Skin of body (tissue), 1 donor: ENCODE measurements at regions not wholly inside any gene's neighbourhood (a gene's known extent, or its start where the extent isn't known, plus 50 kb on each side); places are given as distances from the start of the nearest gene placed in this dataset.
A peak's percentile ranks its signal among the peaks of the same experiment; 100 is the strongest.
"Not testable (repeated sequence)": the region's sequence is repeated elsewhere in the genome, so short reads cannot be mapped to it uniquely, and the experiment has no call there.

Experiments used
- DNase-seq: peaks from one replicate; lab custom pipeline; 2025; lab: John Stamatoyannopoulos, UW

DNA sequence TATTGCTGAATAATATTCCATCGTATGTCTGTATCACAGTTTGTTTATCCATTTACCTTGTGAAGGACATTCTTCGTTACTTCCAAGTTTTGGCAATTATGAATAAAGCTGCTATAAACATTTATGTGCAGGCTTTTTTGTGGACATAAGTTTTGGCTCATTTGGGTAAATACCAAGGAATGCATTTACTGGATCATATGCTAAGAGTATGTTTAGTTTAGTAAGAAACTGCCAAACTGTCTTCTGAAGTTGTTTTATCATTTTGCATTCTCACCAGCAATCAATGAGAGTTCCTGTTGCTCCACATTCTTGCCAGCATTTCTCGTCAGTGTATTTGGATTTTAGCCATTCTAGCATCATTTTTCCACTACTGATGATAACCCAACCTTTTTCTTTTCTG lies 232.7 kb upstream of the NR3C2 start:
- no peak for DNase-seq

DNA sequence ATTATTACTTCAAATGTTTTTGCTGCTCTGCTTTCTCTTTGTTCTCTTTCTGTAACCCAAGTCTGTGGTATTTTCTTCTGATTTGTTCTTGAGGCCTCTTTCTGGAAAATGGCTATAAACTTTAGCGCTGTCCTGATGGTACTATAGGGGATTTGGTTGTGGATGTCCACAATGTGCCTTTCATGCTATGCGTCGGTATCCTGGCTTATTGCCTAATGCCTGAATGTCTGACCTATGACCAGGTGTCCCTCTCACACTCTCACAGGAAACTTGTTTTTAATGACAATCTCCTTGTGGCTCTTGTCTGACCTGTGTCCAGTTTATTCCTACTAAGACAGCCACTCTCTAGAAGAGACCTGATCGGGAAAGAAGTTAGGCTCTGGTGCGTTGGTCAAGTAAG lies 222.4 kb upstream of the NR3C2 start:
- no peak for DNase-seq

DNA sequence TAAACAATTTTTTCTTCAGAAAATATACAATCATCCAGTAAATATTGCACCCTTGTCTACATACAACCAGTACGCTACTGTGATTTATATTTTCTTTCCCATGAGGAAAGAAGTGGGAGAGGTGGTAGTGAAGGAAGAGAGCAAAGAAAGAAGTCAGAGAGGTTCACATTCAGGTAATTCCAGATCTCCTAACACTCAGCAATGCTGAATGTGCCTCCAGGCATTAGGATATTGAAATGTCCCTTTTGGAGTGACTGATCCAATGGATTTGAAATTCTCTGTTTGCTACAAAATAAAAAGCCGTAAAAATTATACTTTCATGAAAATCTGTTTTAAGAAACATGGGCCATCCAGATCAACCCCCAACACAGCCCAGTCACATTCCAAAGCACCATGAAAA lies 211.9 kb upstream of the NR3C2 start:
- no peak for DNase-seq

DNA sequence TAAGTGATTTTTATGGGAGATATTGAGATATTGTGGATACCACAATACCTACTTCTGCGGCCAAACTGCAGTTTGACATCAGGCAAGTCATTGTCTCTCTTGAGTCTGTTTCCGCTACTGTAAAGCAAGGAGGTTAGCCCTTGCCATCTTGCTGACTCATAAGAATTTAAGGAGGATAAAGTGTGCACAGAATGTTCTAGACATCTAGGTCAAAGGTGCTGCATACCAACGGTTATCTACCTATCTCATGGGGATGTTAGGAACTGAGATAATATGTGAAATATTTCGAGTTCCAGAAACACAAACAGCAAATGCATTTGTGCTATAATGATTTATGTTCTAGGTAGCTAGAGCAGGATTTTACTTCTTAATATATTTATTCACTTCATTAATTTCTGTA lies 211.5 kb upstream of the NR3C2 start:
- no peak for DNase-seq

DNA sequence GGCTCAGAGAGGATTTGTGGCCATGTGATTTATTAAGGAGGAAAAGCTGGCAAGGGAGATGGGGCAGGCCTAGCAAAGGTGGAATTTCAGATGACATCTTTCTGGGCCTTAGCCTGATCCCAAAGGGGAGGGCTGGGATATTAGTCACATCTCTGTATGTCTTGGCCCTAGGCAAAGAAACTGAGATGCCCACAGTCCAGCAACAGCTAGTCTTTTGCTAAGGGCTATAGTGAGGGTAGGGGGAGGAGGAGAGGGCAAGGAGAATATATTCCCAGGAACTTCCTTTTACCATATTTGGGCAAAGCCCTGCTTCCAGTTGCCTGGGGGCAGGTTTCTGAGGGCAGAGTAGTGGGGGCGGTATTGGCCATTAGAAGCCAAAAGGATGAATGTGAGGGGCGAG lies 209.8 kb upstream of the NR3C2 start:
- no peak for DNase-seq

DNA sequence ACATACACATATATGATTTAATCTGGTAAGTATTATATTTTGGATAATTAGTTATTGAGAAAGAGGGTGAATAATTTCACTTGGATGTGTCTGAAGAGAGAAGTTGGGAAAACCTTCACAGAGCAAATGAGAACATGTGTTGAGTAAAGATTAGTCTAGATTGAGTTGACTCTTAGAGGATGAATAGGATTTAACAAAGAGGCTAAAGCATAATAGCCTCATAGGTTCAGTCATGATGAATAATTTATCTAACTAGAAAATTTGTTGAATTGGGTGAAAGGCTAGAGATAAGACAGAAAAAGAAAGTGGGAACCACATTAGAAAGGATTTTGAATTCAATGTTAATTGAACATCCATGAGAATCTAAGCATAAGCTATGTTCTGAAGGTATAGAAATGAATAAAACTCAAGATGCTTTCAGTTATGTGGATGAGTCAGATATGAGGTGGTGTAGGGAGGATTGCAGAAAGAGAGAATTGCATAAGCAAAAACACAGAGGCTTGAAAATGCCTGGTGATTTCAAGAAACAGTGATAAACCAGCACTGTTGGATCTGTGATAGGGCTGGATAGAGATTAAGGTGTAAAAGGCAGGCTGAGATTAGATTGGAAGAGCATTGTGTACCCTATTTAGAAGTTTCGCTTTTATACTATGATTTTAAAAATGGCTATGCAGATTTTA lies 207.6 kb upstream of the NR3C2 start:
- no peak for DNase-seq

DNA sequence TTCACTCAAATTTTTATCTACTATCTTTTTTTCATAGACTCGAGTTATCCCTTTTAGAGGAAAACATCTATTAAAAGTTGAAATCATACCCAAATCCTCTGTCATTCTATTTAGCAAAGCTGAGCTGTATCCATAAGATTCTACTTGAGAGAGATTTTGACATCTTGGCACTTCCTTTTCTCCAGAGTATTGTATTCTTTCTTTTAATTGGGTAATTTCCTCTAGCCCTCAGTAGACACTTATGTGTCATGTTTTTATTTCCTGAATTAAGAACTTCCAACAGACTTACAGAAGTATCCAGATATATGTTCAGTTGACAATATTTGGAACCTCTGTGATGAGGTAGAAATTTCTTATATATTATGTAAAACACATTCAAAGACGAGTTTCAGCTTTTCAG lies 201.6 kb upstream of the NR3C2 start:
- no peak for DNase-seq

DNA sequence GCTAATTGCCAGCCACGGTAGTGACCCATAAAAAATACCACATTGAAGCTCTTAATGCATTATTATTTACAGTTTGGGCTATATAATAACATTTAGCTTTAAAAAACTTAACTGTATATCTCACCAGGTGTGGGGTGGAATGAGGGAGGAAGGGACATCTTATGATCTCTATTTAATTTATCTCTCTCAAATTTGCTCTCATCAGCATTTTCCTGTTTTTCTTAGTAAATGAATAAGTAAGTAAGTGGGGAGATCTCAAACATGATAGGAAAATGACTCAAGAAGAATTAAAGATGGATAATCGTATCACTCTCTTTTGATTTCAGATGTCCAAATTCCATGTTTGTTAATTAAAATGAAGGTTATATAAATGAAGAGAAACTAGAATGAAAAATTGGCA lies 200.7 kb upstream of the NR3C2 start:
- no peak for DNase-seq

DNA sequence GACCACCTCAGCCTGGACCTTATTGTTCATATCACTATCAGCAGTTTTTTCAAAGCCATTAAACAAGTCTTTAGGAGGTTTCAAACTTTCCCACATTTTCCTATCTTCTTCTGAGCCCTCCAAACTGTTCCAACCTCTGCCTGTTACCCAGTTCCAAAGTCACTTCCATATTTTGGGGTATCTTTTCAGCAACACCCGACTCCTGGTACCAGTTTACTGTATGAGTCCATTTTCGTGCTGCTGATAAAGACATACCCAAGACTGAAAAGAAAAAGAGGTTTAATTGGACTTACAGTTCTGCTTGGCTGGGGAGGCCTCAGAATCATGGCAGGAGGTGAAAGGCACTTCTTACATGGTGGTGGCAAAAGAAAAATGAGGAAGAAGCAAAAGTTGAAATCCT lies 195.9 kb upstream of the NR3C2 start:
- not testable (repeated sequence) for DNase-seq

DNA sequence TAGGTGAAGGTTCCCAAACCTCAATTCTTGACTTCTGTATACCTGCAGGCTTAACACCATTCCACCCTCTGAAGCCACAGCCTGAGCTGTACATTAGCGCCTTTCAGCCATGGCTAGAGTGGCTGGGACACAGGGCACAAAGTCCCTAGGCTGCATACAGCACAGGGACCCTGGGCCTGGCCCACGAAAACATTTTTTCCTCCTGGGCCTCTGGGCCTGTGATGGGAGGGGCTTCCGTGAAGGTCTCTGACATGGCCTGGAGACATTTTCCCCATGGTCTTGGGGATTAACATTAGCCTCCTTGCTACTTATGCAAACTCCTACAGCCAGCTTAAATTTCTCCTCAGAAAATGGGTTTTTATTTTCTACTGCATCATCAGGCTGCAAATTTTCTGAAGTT lies 195.2 kb upstream of the NR3C2 start:
- not testable (repeated sequence) for DNase-seq

DNA sequence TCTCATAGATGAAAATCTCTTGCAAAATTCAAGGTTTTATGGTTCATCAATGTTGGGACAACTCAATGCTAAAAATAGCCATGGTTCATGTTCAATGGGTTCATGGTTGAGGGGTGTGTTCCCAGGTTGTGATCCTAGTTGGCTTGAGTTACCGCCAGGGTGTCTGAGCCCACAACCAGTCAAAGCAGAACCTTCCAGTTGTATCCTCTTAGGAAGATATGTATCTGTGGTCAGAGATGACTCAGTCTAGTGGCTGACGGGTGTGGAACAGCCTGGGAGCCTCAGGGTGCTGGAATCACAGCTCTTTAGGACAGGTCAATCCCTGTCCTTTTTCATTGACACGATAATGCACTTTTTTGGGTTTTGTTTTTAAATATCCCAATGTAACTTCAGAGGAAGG lies 192.3 kb upstream of the NR3C2 start:
- no peak for DNase-seq

DNA sequence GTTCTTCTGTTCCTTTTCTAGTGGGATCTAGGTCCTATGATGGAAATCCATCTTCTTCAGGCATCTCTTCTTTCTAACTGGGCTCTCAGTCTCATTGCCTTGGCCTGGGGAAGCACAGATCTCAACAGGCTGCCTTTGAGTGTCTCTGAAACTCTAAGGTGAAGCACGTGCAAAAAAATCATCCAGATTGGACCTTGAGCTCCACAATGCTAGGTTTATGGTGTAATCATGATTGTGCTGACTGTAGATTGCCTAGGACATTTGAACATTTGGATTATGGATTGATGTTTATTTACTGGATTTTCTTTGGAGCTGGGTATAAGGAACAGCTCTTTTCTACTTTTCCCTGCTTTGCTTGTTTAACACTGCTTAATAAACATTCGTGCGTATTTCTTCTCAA lies 191.5 kb upstream of the NR3C2 start:
- DNase-seq = no peak

DNA sequence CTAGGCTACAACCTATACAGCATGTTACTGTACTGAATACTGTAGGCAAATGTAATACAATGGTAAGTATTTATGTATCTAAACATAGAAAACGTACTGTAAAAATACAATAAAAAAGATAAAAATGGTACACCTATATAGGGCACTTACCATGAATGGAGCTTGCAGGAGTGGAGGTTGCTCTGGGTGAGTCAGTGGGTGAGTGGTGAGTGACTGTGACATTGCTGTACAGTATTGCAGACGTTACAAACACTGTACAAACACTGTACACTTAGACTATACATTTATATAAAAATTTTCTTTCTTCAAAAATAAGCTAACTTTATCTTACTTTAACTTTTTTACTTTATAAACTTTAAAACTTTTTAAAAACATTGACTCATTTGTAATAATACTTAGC lies 190.3 kb upstream of the NR3C2 start:
- DNase-seq = no peak

DNA sequence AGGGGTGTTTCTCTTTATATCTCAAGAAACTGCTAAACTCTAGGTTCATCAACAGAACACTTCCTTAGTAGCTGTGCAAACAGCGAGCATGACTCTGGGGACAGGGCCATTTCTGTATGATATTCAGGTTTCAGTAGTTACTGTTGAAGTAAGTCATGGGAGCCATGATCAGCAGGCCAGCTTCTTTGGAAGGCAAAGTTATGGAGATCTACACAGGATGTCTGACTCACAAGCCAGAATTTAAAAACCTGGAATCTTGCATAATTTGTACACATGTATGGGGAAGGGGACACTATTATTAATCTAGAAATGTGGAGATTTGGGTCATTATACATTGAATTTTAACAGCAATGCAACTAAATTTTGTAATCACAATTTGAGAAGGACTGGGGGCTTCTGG lies 187.8 kb upstream of the NR3C2 start:
- DNase-seq = no peak

DNA sequence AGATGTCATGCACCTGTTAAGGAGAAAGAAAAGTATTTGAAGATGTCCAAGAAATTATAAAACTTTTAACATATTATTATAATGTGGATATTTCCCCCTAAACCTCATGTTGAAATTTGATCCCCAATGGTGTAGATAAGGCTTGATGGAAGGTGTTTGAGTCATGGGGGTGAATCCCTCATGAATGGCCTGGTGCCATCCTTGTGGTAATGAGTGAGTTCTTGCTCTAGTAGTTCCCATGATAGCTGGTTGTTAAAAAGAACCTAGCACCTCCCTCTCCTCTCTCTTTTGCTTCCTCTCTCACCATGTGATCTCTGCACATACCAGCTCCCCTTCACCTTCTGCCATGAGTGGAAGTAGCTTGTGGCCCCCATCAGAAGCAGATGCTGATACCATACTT lies 176.6 kb upstream of the NR3C2 start:
- no peak for DNase-seq

DNA sequence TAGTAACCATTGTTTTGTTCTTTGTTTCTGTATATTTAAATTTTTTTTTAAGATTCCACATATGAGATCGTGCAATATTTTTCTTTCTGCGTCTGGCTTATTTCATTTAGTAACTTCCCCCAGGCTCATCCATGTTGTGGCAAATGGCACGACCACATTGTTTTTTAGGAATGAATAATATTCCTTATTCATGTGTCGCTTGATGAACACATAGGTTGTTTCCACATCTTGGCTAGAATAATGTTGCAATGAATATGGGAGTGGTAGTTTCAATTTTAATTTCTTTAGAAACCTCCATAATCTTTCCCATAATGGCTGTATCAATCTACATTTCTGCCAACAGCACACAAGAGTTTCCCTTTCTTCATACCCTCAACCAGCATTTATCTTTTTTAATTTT lies 166.8 kb upstream of the NR3C2 start:
- DNase-seq = no peak

DNA sequence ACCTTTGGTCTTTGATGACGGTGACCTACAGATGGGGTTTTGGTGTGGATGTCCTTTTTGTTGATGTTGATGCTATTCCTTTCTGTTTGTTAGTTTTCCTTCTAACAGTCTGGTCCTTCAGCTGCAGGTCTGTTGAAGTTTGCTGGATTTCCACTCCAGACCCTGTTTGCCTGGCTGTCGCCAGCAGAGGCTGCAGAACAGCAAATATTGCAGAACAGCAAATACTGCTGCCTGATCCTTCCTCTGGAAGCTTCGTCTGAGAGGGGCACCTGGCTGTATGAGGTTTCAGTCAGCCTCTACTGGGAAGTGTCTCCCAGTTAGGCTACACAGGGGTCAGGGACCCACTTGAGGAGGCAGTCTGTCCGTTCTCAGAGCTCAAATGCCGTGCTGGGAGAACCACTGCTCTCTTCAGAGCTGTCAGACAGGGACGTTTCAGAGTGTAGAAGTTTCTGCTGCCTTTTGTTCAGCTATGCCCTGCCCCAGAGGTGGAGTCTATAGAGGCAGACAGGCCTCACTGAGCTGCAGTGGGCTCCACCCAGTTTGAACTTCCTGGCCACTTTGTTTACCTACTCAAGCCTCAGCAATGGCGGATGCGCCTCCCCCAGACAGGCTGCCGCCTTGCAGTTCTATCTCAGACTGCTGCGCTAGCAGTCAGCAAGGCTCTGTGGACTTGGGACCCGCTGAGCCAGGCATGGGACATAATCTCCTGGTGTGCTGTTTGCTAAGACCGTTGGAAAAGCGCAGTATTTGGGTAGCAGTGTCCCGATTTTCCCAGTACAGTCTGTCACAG lies 156.4 kb upstream of the NR3C2 start:
- not testable (repeated sequence) for DNase-seq

DNA sequence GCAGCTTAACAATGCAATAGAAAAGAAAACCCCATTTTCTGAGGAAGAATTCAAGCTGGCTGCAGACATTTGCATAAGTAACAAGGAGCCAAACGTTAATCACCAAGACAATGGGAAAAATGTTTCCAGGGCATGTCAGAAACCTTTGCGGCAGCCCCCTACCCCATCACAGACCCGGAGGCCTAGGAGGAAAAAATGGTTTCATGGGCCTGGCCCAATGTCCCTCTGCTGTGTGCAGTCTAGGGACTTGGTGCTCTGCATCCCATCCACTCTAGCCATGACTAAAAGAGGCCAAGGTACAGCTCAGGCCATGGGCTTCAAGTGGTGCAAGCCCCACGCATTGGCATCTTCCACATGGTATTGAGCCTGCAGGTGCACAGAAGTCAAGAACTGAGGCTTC lies 147.0 kb upstream of the NR3C2 start:
- DNase-seq = no peak

DNA sequence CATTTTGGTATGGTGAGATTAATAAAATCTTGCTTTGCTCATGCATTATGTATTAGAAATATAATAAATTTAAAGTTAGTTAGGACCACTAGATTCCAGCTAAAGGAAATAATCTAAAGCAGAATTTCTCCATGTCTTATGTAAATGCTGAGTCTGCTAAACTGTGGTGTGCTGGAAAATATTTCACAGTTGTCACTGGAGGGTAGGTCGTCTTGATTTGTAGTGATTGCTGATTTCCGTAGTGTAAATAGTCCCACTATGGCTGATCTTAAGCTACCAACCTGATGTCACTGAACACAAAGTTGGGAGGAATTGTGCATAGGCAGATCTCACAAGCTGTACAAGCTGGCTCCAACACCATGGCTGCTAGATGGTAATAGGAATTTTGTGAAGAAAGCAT lies 133.4 kb upstream of the NR3C2 start:
- DNase-seq = no peak

DNA sequence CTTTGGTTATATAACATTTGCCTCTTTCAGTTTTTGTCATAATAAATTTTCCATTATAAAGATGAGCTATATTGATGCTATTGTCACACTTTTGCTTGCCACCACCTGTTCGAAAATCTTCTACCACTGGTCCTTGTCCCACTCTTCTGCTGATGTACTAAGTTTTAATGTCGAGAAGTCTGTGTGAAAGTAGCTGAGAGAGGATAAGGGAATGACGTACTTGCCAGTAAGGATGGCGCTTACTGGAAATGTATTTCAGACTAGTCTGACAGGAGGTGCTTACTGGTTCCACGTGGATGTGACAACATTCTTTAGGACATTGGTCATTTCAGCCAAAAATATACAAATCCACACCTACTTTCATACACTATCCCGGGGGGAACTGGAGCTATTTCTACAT lies 132.7 kb upstream of the NR3C2 start:
- DNase-seq = no peak

DNA sequence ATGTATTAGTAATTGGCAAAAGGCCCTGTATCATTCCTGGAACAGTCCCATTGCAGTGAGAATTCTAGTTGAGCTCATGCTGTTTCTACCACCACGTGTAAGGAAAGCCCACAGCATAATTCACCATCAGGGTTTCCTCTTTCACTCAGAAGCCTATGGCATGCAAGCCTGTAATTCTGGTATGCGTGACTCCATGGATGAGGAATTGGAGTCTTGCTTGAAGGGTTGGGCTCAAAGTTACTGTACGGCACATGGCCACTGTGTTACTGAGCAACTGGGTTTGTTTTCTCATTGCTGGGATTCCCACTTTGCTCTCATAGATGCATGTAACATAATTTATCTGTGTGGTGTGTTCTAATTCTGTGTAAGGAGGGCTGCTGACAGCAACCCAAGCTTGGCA lies 132.3 kb upstream of the NR3C2 start:
- DNase-seq = peak; percentile 43

DNA sequence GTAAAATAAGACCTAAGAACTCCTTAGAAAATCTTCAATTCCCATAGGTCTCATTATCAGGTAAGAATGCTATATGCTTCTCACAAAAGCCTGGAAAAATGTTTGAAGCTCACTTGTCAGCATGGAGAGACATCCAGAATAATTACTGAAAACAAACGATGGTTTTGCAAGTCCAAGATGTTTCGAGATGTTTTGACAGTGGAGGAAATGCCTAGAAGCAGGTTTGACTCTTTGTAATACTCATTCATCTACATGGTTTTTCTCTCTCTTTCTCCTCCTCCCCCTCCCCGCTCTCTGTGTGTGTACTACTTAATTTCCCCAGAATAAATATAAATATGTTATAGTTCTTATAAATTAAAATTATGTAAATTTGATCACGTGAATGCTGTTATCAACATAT lies 131.9 kb upstream of the NR3C2 start:
- DNase-seq = no peak

DNA sequence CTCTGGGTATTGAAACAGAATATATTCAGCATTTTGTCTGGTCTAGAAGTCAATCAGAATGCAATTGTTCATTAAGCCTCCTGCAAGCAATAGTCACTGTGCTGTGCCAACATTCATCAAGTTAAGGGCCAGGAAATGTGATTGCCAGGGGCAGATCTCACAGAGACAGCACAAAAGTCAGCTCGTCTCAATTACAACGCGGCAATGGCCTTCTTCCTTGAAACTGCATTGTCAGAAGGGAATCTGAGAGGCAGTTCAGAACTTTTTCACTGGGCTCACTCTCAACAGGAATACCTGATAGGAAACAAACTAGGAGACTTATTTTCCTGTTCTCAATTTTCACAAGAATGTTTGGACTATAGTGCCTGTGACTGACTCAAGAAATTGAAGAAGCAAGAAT lies 131.1 kb upstream of the NR3C2 start:
- DNase-seq = no peak
